Peyer's patch (tissue), 4 donors: ENCODE measurements at regions not wholly inside any gene's neighbourhood (a gene's known extent, or its start where the extent isn't known, plus 50 kb on each side); places are given as distances from the start of the nearest gene placed in this dataset.

ENCODE experiments used
- DNase-seq, 3 donors: peaks; one replicate each; pipeline ENCODE4 v3.0.0-alpha.2; 2017 to 2019
- H3K27ac ChIP-seq, 4 donors: fragments of 200-600 bp; sonication (generic); one replicate each; pipeline ENCODE4 v1.5.1; 2016 to 2019
- H3K27me3 ChIP-seq, 2 donors: fragments of 200-600 bp; sonication (generic); one replicate each; pipeline ENCODE4 v1.5.1; 2019
- H3K36me3 ChIP-seq, 3 donors: fragments of 200-600 bp; sonication (generic); one replicate each; pipeline ENCODE4 v1.5.1; 2016 to 2019
- H3K4me1 ChIP-seq, 4 donors: fragments of 200-600 bp; sonication (generic); one replicate each; pipeline ENCODE4 v1.5.1; 2016 to 2019
- H3K4me3 ChIP-seq, 4 donors: fragments of 200-600 bp; sonication (generic); 1 replicate in 3 of 4; 2 replicates in 1 of 4; pipeline ENCODE4 v1.5.1; 2016 to 2019; ENCODE audit warnings: mild to moderate bottlenecking in 1 of 4
- H3K9me3 ChIP-seq, 4 donors: fragments of 200-600 bp; sonication (generic); one replicate each; pipeline ENCODE4 v1.5.1; 2016 to 2019; ENCODE audit warnings: mild to moderate bottlenecking in 1 of 4
- CTCF ChIP-seq, 6 experiments: fragments of 450-650 bp in 4 of 6; fragments of 200-600 bp in 2 of 6; sonication (generic) in 1 of 6; IDR thresholded peaks; one replicate each; pipeline ENCODE4 v1.5.1; 2017 to 2019; ENCODE audit warnings: antibody characterized with exemption in 6 of 6, mild to moderate bottlenecking in 3 of 6, moderate library complexity in 1 of 6
- POLR2A ChIP-seq, 2 donors: fragments of 450-650 bp; IDR thresholded peaks; one replicate each; pipeline ENCODE4 v1.5.1; 2017; ENCODE audit warnings: antibody characterized with exemption in 2 of 2, mild to moderate bottlenecking in 2 of 2, moderate library complexity in 2 of 2

- H3K27ac ChIP-seq: no peak overlapping the region
- H3K4me3 ChIP-seq: no peak overlapping the region
- H3K9me3 ChIP-seq: no peaks in the 10 kb centered on the region
- DNase-seq: no peak
- TF ChIP-seq POLR2A (IDR thresholded peaks at IDR 0.05) (no peak), CTCF (IDR thresholded peaks at IDR 0.05) (no peak)
- H3K27me3 ChIP-seq: no peaks in the 10 kb centered on the region
- no peaks in the 10 kb centered on the region for H3K36me3 ChIP-seq
- no peaks in the 10 kb centered on the region for H3K4me1 ChIP-seq
These were observed 274.8 kb upstream of the EXOC2 start for GRCh38 chr6:967701-968100.

GRCh38 chr6:965343-965742, 272.4 kb upstream of the EXOC2 start:
- Histone ChIP-seq H3K27ac (no peak overlapping the region), H3K4me3 (no peak overlapping the region), H3K36me3 (no peaks in the 10 kb centered on the region), H3K9me3 (no peaks in the 10 kb centered on the region), H3K27me3 (no peaks in the 10 kb centered on the region), H3K4me1 (no peaks in the 10 kb centered on the region)
- TF ChIP-seq CTCF (IDR thresholded peaks at IDR 0.05): no peak
- no peak for TF ChIP-seq POLR2A (IDR thresholded peaks at IDR 0.05)
- DNase-seq: no peak

- Histone ChIP-seq H3K36me3 (no peaks in the 10 kb centered on the region), H3K9me3 (no peaks in the 10 kb centered on the region), H3K4me1 (no peaks in the 10 kb centered on the region), H3K4me3 (no peak overlapping the region), H3K27me3 (no peaks in the 10 kb centered on the region), H3K27ac (no peak overlapping the region)
- no peak for TF ChIP-seq POLR2A (IDR thresholded peaks at IDR 0.05)
- TF ChIP-seq CTCF (IDR thresholded peaks at IDR 0.05): no peak
- no peak for DNase-seq
These were observed 270.5 kb upstream of the EXOC2 start for GRCh38 chr6:963456-963855.

GRCh38 chr6:961407-961960, 268.5 kb upstream of the EXOC2 start:
- H3K36me3 ChIP-seq: no peaks in the 10 kb centered on the region
- H3K4me1 ChIP-seq: no peaks in the 10 kb centered on the region
- H3K9me3 ChIP-seq: no peaks in the 10 kb centered on the region
- no peak overlapping the region for H3K27ac ChIP-seq
- no peak for DNase-seq
- no peaks in the 10 kb centered on the region for H3K27me3 ChIP-seq
- TF ChIP-seq CTCF (IDR thresholded peaks at IDR 0.05) (no peak), POLR2A (IDR thresholded peaks at IDR 0.05) (no peak)
- no peak overlapping the region for H3K4me3 ChIP-seq

GRCh38 chr6:960356-960755, 267.4 kb upstream of the EXOC2 start:
- Histone ChIP-seq H3K4me3 (no peak overlapping the region), H3K36me3 (no peaks in the 10 kb centered on the region), H3K27ac (no peak overlapping the region), H3K4me1 (no peaks in the 10 kb centered on the region), H3K27me3 (no peaks in the 10 kb centered on the region), H3K9me3 (no peaks in the 10 kb centered on the region)
- TF ChIP-seq POLR2A (IDR thresholded peaks at IDR 0.05) (no peak), CTCF (IDR thresholded peaks at IDR 0.05) (no peak)
- DNase-seq: no peak

GRCh38 chr6:958488-958887, 265.5 kb upstream of the EXOC2 start:
- no peak for DNase-seq
- no peak overlapping the region for H3K4me3 ChIP-seq

More at GRCh38 chr6:958488-958887, 265.5 kb upstream of the EXOC2 start:
- Histone ChIP-seq H3K27me3 (no peaks in the 10 kb centered on the region), H3K36me3 (no peaks in the 10 kb centered on the region), H3K27ac (no peak overlapping the region), H3K4me1 (no peaks in the 10 kb centered on the region), H3K9me3 (no peaks in the 10 kb centered on the region)
- TF ChIP-seq POLR2A (IDR thresholded peaks at IDR 0.05) (no peak), CTCF (IDR thresholded peaks at IDR 0.05) (no peak)
